Breast epithelium (tissue), 4 donors: ENCODE measurements at regions not wholly inside any gene's neighbourhood (a gene's known extent, or its start where the extent isn't known, plus 50 kb on each side); places are given as distances from the start of the nearest gene placed in this dataset.
"Not testable (repeated sequence)": the region's sequence is repeated elsewhere in the genome, so short reads cannot be mapped to it uniquely, and the experiment has no call there.

Experiments used
- DNase-seq, 2 donors: peaks; one replicate each; pipeline ENCODE4 v3.0.0-alpha.2; 2019; ENCODE audit warnings: low spot score in 2 of 2
- H3K27ac ChIP-seq, 2 donors: fragments of 200-600 bp; sonication (generic) in 1 of 2; one replicate each; pipeline ENCODE4 v1.5.1; 2016 to 2019; ENCODE audit warnings: mild to moderate bottlenecking in 1 of 2
- H3K27me3 ChIP-seq, 2 donors: fragments of 200-600 bp; sonication (generic) in 1 of 2; one replicate each; pipeline versions ENCODE4 v1.5.1 to v1.6.0; 2017 to 2019; ENCODE audit warnings: control low read depth in 1 of 2, mild to moderate bottlenecking in 1 of 2
- H3K36me3 ChIP-seq: fragments of 200-600 bp; one replicate; pipeline ENCODE4 v1.5.1; 2019
- H3K4me1 ChIP-seq, 2 donors: fragments of 200-600 bp; sonication (generic); one replicate each; pipeline ENCODE4 v1.5.1; 2016 to 2019; ENCODE audit warnings: control low read depth in 1 of 2
- H3K4me3 ChIP-seq, 3 donors: fragments of 200-600 bp; sonication (generic); 1 replicate in 2 of 3; 2 replicates in 1 of 3; pipeline ENCODE4 v1.5.1; 2016 to 2019; ENCODE audit warnings: mild to moderate bottlenecking in 3 of 3, moderate library complexity in 2 of 3
- H3K9me3 ChIP-seq, 2 donors: fragments of 200-600 bp; sonication (generic) in 1 of 2; one replicate each; pipeline ENCODE4 v1.5.1; 2016 to 2019; ENCODE audit warnings: control low read depth in 1 of 2
- POLR2A ChIP-seq: fragments of 450-650 bp; IDR thresholded peaks from one replicate; pipeline ENCODE4 v1.6.1; 2016; ENCODE audit warnings: antibody characterized with exemption, mild to moderate bottlenecking, moderate library complexity
- POLR2AphosphoS5 ChIP-seq, 3 donors: sonication (generic); formaldehyde crosslinking; IDR thresholded peaks; one replicate each; pipeline ENCODE4 v1.6.1; 2017; ENCODE audit warnings: antibody characterized with exemption in 3 of 3
- intact Hi-C: fragments of 100-400 bp; cut with DNase I; formaldehyde crosslinking; loops from one replicate; pipeline ENCODE4 v1.15.1; 2023; ENCODE audit warnings: low total_unique reads
- TF ChIP-seq, protein P1 (sequence below), 3 donors: fragments of 450-650 bp; IDR thresholded peaks; one replicate each; pipeline ENCODE4 v1.5.1; 2016 to 2017; ENCODE audit warnings: antibody characterized with exemption in 3 of 3, mild to moderate bottlenecking in 3 of 3, moderate library complexity in 3 of 3

DNA sequence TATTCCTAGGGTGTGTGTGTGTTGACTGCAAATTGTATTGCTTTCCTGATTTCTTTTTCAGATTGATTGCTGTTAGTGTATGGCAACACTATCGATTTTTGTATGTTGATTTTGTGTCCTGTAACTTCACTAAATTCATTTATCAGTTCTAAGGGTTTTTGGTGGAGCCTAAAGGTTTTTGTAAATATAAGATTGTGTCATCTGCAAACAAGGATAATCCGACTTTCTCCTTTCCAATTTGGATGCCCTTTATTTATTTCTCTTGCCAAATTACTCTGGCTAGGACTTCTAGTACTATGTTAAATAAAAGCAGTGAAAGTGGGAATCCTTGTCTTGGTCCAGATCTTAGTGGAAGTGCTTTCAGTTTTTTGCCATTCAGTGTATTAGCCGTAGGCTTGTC is 340.9 kb upstream of the KLF4 start:
- TF ChIP-seq POLR2AphosphoS5 (IDR thresholded peaks at IDR 0.05) (no peak), POLR2A (no peak)
- TF ChIP-seq, protein P1, sequence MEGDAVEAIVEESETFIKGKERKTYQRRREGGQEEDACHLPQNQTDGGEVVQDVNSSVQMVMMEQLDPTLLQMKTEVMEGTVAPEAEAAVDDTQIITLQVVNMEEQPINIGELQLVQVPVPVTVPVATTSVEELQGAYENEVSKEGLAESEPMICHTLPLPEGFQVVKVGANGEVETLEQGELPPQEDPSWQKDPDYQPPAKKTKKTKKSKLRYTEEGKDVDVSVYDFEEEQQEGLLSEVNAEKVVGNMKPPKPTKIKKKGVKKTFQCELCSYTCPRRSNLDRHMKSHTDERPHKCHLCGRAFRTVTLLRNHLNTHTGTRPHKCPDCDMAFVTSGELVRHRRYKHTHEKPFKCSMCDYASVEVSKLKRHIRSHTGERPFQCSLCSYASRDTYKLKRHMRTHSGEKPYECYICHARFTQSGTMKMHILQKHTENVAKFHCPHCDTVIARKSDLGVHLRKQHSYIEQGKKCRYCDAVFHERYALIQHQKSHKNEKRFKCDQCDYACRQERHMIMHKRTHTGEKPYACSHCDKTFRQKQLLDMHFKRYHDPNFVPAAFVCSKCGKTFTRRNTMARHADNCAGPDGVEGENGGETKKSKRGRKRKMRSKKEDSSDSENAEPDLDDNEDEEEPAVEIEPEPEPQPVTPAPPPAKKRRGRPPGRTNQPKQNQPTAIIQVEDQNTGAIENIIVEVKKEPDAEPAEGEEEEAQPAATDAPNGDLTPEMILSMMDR (IDR thresholded peaks at IDR 0.05), result no peak
- H3K4me3 ChIP-seq, result no peak overlapping the region
- intact Hi-C loops, result loop anchor here (5.0 kb wide), 1 partner anchor 652 kb away; no protein-coding TSS in a partner anchor
- DNase-seq, result no peak
- peaks cover 0 to 16% of the 10 kb centered on the region in 2 donors for H3K9me3 ChIP-seq
- no peaks in the 10 kb centered on the region for H3K36me3 ChIP-seq
- no peak overlapping the region for H3K27ac ChIP-seq
- no peaks in the 10 kb centered on the region for H3K27me3 ChIP-seq
- H3K4me1 ChIP-seq, result no peaks in the 10 kb centered on the region

DNA sequence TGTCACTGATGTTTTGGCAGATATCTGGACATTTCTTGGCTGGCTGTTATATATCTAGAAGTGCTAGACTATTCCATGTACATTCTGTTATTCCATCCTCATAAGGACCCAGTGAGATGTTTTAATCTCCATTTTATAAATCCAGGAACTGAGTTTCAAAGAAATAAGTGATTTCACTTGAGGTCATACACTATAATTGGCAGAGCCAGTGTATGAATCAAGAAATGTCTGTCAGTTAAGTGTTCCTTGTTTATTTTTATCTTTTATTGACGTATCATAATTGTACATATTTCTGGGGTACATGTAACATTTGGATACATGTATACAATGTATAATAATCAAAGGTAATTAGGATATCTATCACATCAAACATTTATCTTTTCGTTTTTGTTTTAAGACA is 338.3 kb upstream of the KLF4 start:
- Histone ChIP-seq H3K4me3 (no peak overlapping the region), H3K9me3 (peaks cover 0 to 16% of the 10 kb centered on the region in 2 donors), H3K4me1 (no peaks in the 10 kb centered on the region), H3K27ac (no peak overlapping the region), H3K27me3 (peaks cover 0 to 8% of the 10 kb centered on the region in 2 donors), H3K36me3 (no peaks in the 10 kb centered on the region)
- no peak for TF ChIP-seq POLR2AphosphoS5 (IDR thresholded peaks at IDR 0.05)
- TF ChIP-seq, protein P1 (IDR thresholded peaks at IDR 0.05), result no peak
- TF ChIP-seq POLR2A, result no peak
- DNase-seq, result no peak
- intact Hi-C loops, result no loop called here

DNA sequence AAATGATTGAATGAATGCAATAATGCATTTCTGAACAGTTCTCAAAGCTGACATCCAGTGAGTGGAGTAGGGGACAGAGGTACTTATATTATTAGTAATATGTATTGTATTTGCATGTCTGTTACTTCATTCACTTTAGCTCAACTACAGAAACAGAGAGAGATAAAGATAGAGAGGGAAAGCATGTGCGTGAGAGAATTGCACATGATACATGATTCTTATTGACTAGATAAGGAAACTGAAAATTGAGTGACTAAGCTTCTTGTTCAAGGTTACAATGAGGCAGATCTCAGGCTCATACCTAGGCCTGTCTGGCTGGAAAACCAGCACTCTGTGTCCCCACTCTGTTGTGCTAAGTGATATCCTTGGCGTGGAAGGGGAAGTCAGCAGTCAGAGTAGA is 337.7 kb upstream of the KLF4 start:
- no peak for TF ChIP-seq POLR2AphosphoS5 (IDR thresholded peaks at IDR 0.05)
- no peak for TF ChIP-seq POLR2A
- TF ChIP-seq, protein P1 (IDR thresholded peaks at IDR 0.05), result no peak
- H3K4me3 ChIP-seq, result no peak overlapping the region
- peaks cover 0 to 16% of the 10 kb centered on the region in 2 donors for H3K9me3 ChIP-seq
- intact Hi-C loops, result no loop called here
- H3K27ac ChIP-seq, result no peak overlapping the region
- H3K27me3 ChIP-seq, result peaks cover 0 to 8% of the 10 kb centered on the region in 2 donors
- no peaks in the 10 kb centered on the region for H3K4me1 ChIP-seq
- no peaks in the 10 kb centered on the region for H3K36me3 ChIP-seq
- DNase-seq, result no peak

DNA sequence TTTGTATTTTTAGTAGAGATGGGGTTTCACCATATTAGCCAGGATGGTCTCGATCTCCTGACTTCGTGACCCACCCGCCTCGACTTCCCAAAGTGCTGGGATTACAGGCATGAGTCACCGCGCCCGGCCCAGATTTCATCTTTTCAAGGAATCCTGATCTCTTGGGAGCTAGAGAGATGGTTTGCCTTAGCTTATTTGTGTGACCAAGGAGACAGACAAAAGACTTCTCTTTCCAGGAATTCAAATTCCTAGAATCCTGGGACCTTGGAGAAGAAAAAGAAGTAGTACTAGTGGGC is 337.1 kb upstream of the KLF4 start:
- H3K27me3 ChIP-seq, H3K27ac ChIP-seq, DNase-seq, intact Hi-C loops, H3K4me1 ChIP-seq, H3K36me3 ChIP-seq, H3K4me3 ChIP-seq: not testable (repeated sequence)
- H3K9me3 ChIP-seq, result peaks cover 0 to 16% of the 10 kb centered on the region in 2 donors

DNA sequence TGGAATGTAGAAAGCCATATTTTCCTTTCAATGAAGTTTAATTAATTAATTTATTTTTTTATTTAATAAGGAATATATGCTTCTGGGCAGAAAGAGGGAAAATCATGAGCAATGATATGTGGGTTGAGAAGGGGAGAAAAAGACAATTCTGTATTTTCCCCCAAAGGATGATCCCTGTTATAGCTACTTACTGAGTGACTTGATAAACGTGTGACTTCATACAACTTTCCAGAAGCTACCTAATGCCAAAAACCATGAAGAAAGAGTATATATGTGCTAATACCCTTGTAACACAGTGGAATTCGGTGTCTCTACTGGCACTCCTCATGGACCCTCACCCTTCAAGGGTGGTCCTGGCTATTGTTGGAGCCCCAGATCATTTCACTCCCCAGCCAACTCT is 335.0 kb upstream of the KLF4 start:
- H3K4me1 ChIP-seq, result no peaks in the 10 kb centered on the region
- DNase-seq, result no peak
- H3K27me3 ChIP-seq, result peaks cover 0 to 8% of the 10 kb centered on the region in 2 donors
- no peaks in the 10 kb centered on the region for H3K36me3 ChIP-seq
- no peak overlapping the region for H3K27ac ChIP-seq
- intact Hi-C loops, result no loop called here
- H3K4me3 ChIP-seq, result no peak overlapping the region
- TF ChIP-seq POLR2AphosphoS5 (IDR thresholded peaks at IDR 0.05) (no peak), POLR2A (no peak)
- TF ChIP-seq, protein P1 (IDR thresholded peaks at IDR 0.05), result no peak
- H3K9me3 ChIP-seq, result peaks cover 0 to 10% of the 10 kb centered on the region in 2 donors
